Mucosa of descending colon (tissue), 3 donors: ENCODE measurements at regions not wholly inside any gene's neighbourhood (a gene's known extent, or its start where the extent isn't known, plus 50 kb on each side); places are given as distances from the start of the nearest gene placed in this dataset.
"Not testable (repeated sequence)": the region's sequence is repeated elsewhere in the genome, so short reads cannot be mapped to it uniquely, and the experiment has no call there.

Experiments
- ATAC-seq: fragments of 200-7000 bp; cut with Tn5 transposase; one replicate; pipeline ENCODE4 v1.9.1; 2020; ENCODE audit warnings: mild to moderate bottlenecking, moderate library complexity
- DNase-seq, 3 donors: peaks; one replicate each; pipeline ENCODE4 v3.0.0-alpha.2; 2020
- H3K36me3 ChIP-seq: fragments of 200-600 bp; one replicate; pipeline ENCODE4 v1.8.0; 2021; ENCODE audit warnings: low read depth, mild to moderate bottlenecking
- H3K4me1 ChIP-seq: fragments of 200-600 bp; one replicate; pipeline ENCODE4 v1.8.0; 2021; ENCODE audit warnings: low read depth, mild to moderate bottlenecking
- H3K4me3 ChIP-seq: fragments of 200-600 bp; one replicate; pipeline ENCODE4 v1.8.0; 2021; ENCODE audit warnings: mild to moderate bottlenecking
- H3K9me3 ChIP-seq: fragments of 200-600 bp; one replicate; pipeline ENCODE4 v1.8.0; 2021; ENCODE audit warnings: mild to moderate bottlenecking
- intact Hi-C, 2 donors: fragments of 100-400 bp; cut with DNase I in 1 of 2; cut with micrococcal nuclease in 1 of 2; formaldehyde crosslinking; loops; one replicate each; pipeline versions ENCODE4 v1.11.0 to v1.11.1; 2022; cut with DNase I, micrococcal nuclease
- TF ChIP-seq, protein P1 (sequence below): fragments of 200-600 bp; IDR thresholded peaks from one replicate; pipeline ENCODE4 v1.8.0; 2022; ENCODE audit warnings: antibody characterized with exemption, mild to moderate bottlenecking
- donor health status: DM: no; HTN: no; CAD: no; lungs with moderate emphysema.
- donor health status: DM: no; HTN: no; CAD: no.
- donor health status: DM: no; HTN: yes; CAD: no.

DNA sequence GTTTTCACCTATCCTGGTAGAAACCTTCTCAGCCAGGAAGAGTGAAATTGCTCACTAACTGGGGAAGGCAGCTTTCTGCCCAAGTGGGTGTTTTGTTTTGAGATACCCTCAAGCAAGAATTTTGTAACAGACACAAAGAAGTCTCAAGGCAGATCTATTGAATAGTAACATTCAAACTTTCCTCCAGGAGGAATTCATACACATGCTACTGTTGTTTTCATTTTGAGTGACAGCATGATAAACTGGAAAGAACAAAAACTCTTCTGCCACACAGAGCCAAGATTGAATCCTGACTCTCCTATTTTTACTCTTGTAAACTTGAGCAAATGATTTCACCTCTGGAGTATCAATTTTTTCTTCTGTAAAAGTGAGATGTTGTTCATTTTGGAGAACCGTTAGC is 54.8 kb upstream of the MBNL1 start:
- DNase-seq (no peak), ATAC-seq (no peak)
- TF ChIP-seq, protein P1, sequence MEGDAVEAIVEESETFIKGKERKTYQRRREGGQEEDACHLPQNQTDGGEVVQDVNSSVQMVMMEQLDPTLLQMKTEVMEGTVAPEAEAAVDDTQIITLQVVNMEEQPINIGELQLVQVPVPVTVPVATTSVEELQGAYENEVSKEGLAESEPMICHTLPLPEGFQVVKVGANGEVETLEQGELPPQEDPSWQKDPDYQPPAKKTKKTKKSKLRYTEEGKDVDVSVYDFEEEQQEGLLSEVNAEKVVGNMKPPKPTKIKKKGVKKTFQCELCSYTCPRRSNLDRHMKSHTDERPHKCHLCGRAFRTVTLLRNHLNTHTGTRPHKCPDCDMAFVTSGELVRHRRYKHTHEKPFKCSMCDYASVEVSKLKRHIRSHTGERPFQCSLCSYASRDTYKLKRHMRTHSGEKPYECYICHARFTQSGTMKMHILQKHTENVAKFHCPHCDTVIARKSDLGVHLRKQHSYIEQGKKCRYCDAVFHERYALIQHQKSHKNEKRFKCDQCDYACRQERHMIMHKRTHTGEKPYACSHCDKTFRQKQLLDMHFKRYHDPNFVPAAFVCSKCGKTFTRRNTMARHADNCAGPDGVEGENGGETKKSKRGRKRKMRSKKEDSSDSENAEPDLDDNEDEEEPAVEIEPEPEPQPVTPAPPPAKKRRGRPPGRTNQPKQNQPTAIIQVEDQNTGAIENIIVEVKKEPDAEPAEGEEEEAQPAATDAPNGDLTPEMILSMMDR = no peak
- Histone ChIP-seq H3K9me3 (no peaks in the 10 kb centered on the region), H3K36me3 (no peaks in the 10 kb centered on the region), H3K4me3 (no peak overlapping the region), H3K4me1 (peaks cover 8% of the 10 kb centered on the region)
- intact Hi-C loops = no loop called here

DNA sequence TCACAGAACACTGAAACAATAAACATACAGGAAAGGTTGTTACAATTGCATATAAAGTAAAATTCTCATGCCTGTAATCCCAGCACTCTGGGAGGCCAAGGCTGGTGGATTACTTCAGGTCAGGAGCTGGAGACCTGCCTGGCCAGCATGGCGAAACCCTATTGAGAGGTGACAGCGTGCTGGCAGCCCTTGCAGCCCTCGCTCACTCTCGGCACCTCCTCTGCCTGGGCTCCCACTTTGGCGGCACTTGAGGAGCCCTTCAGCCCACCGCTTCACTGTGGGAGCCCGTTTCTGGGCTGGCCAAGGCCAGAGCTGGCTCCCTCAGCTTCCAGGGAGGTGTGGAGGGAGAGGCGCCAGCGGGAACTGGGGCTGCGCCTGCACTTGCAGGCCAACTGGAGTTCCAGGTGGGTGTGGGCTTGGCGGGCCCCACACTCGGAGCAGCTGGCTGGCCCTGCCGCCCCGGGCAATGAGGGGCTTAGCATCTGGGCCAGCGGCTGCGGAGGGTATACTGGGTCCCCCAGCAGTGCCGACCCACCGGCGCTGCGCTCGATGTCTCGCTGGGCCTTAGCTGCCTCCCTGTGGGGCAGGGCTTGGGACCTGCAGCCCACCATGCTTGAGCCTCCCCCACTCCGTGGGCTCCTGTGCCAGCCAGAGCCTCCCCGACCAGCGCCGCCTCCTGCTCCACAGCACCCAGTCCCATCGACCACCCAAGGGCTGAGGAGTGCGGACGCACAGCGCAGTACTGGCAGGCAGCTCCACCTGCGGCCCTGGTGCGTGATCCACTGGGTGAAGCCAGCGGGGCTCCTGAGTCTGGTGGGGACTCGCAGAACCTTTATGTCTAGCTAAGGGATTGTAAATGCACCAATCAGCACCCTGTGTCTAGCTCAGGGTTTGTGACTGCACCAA is 51.5 kb upstream of the MBNL1 start:
- intact Hi-C loops, H3K4me1 ChIP-seq, ATAC-seq, H3K36me3 ChIP-seq, H3K9me3 ChIP-seq, H3K4me3 ChIP-seq: not testable (repeated sequence)
- DNase-seq = peak in 1 of 3 donors; percentile 50

DNA sequence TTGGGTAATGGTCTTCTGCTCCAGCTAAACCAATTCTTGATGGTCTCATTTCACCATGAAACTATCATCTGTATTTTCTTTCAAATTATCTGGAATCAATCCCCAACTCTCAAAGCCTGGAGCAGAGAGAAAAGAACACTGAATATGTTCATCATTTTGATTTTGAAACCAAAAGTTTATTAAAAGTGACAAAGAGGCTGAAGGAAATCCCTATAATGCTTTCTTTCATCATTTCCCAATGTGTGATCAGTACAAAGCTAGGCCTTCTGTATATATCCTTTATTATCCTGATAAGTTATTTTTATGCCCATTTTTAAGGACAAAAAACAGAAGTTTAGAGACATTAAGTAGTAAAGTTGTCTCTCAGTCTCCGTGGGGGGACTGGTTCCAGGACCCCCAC is 50.1 kb upstream of the MBNL1 start:
- no peaks in the 10 kb centered on the region for H3K9me3 ChIP-seq
- TF ChIP-seq, protein P1 = no peak
- no peak for DNase-seq
- no peaks in the 10 kb centered on the region for H3K4me1 ChIP-seq
- H3K36me3 ChIP-seq = no peaks in the 10 kb centered on the region
- H3K4me3 ChIP-seq = no peak overlapping the region
- no peak for ATAC-seq
- intact Hi-C loops = no loop called here
